ENCODE measurements at regions not wholly inside any gene's neighbourhood (a gene's known extent, or its start where the extent isn't known, plus 50 kb on each side); places are given as distances from the start of the nearest gene placed in this dataset.

DNA sequence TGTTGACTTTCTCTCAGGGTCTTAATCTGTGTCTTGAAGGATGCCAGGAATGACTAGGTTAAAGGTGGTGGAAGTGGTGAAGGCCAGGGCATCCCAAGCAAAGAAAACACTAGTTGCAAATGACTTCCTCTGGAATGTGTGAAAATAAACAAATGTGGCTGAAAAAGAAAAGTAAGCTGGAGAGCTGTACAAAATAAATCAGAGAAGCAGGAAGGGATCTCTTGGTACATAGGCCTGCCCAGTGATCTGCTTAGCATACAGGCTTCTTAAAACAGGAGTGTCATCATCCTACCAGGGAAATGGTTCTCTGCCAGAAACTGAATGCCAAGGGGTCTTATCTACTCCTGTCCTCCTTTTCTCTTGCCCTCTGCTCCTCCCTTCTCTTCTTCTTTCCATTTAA lies 1616.0 kb downstream of the KHDRBS2 start:
- Histone ChIP-seq H3K27me3 (ENCODE audit: control insufficient read depth, insufficient read depth, low read length) (no peaks in the 10 kb centered on the region), H3K79me1 (ENCODE audit: low read depth in 1 of 2, low read length in 2 of 2) (no peaks in the 10 kb centered on the region), H2AFZ (replicated peaks; ENCODE audit: low read length, poor library complexity) (no peak overlapping the region), H2AK9ac (replicated peaks; ENCODE audit: low read depth, low read length, poor library complexity) (no peak overlapping the region), H4K5ac (ENCODE audit: low read depth, low read length) (no peak overlapping the region), H3K9me1 (ENCODE audit: insufficient read depth, low read length) (no peaks in the 10 kb centered on the region), H4K91ac (ENCODE audit: insufficient read depth, low read depth, low read length) (no peak overlapping the region), H4K8ac (ENCODE audit: low read depth in 2 of 2, low read length in 2 of 2) (no peak overlapping the region), H3K18ac (ENCODE audit: low read depth, low read length) (no peak overlapping the region), H3K9me3 (ENCODE audit: control insufficient read depth, insufficient read depth, low read length) (peaks cover 9% of the 10 kb centered on the region), H2BK20ac (ENCODE audit: low read depth, low read length) (no peak overlapping the region), H4K20me1 (ENCODE audit: insufficient read depth, low read length) (no peaks in the 10 kb centered on the region), H2BK5ac (ENCODE audit: low read depth, low read length, poor library complexity, severe bottlenecking) (no peak overlapping the region), H3K4me2 (ENCODE audit: low read depth, low read length) (no peak overlapping the region), H2AK5ac (ENCODE audit: low read depth, low read length) (no peak overlapping the region), H3K14ac (replicated peaks; ENCODE audit: low read depth, low read length) (no peak overlapping the region), H3K4me1 (ENCODE audit: control insufficient read depth, insufficient read depth, low read length) (no peaks in the 10 kb centered on the region), H3K4me3 (ENCODE audit: insufficient read depth, low read depth, low read length) (no peak overlapping the region), H3K4ac (ENCODE audit: low read depth, low read length) (no peak overlapping the region), H3K27ac (ENCODE audit: insufficient read depth, low read length) (no peak overlapping the region), H3K9ac (ENCODE audit: low read depth, low read length) (no peak overlapping the region), H2BK120ac (ENCODE audit: low read depth, low read length) (no peak overlapping the region), H3K56ac (ENCODE audit: extremely low read depth, insufficient read depth, low read length) (no peak overlapping the region), H3K23ac (ENCODE audit: low read depth, low read length) (no peak overlapping the region), H3K36me3 (ENCODE audit: control insufficient read depth, insufficient read depth, low read length) (no peaks in the 10 kb centered on the region), H2BK15ac (ENCODE audit: low read depth, low read length) (no peak overlapping the region)
- ChIA-PET CTCF (no interaction called here), POLR2A (ENCODE audit: unreplicated experiment) (no interaction called here)
- in situ Hi-C loops (cut with MboI; ENCODE audit: low sequenced_read_pairs): no loop called here
- intact Hi-C loops (cut with micrococcal nuclease): no loop called here
- TF ChIP-seq FOS (IDR thresholded peaks at IDR 0.05; ENCODE audit: low read depth, low read length) (no peak), POLR2A (IDR thresholded peaks at IDR 0.05; ENCODE audit: low read depth, low read length) (no peak), CEBPB (IDR thresholded peaks at IDR 0.05; ENCODE audit: low read depth, low read length) (no peak), RCOR1 (IDR thresholded peaks at IDR 0.05; ENCODE audit: insufficient replicate concordance, low read length) (no peak), CHD1 (IDR thresholded peaks at IDR 0.05; ENCODE audit: low read depth, low read length) (no peak)
- TF ChIP-seq, protein P1, sequence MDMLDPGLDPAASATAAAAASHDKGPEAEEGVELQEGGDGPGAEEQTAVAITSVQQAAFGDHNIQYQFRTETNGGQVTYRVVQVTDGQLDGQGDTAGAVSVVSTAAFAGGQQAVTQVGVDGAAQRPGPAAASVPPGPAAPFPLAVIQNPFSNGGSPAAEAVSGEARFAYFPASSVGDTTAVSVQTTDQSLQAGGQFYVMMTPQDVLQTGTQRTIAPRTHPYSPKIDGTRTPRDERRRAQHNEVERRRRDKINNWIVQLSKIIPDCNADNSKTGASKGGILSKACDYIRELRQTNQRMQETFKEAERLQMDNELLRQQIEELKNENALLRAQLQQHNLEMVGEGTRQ (IDR thresholded peaks at IDR 0.05; ENCODE audit: low read depth, low read length): no peak
- dilution Hi-C loops (cut with HindIII; ENCODE audit: low sequenced_read_pairs, unreplicated experiment): no loop called here
- no peak for DNase-seq
- ATAC-seq (ENCODE audit: low read depth): no peak
- no TSS peak for BruUV-seq (replicated peaks)

Data from IMR-90 (cell line).